Ramos (cell line): ENCODE measurements at regions not wholly inside any gene's neighbourhood (a gene's known extent, or its start where the extent isn't known, plus 50 kb on each side); places are given as distances from the start of the nearest gene placed in this dataset.
"Not testable (repeated sequence)": the region's sequence is repeated elsewhere in the genome, so short reads cannot be mapped to it uniquely, and the experiment has no call there.

Experiments used
- in situ Hi-C: fragments of 300-500 bp; cut with MboI; formaldehyde crosslinking; loops from one replicate; pipeline ENCODE4 v1.14.3; 2022; ENCODE audit warnings: low sequenced_read_pairs; ENCODE audit not compliant: unreplicated experiment

DNA sequence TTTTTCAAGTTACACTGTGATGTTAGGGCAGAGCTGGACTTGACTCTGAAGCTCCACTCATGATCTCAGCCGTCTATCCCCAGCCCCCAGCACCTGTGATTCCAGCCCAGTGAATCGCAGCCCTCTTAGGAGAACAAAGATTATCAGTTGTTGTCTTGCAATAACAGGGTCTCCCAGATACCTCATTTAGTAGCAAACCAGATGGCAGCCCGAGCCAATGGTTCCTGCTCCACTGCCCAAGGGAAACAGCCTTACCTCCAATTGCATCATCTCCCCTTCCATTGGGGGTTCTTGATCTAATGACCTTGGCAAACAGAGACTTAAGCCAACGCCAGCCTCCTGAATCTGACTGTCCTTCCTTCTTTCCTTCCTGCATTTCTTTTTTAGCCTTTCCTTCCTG lies 371.2 kb downstream of the BCL11B start:
- in situ Hi-C loops, result no loop called here

DNA sequence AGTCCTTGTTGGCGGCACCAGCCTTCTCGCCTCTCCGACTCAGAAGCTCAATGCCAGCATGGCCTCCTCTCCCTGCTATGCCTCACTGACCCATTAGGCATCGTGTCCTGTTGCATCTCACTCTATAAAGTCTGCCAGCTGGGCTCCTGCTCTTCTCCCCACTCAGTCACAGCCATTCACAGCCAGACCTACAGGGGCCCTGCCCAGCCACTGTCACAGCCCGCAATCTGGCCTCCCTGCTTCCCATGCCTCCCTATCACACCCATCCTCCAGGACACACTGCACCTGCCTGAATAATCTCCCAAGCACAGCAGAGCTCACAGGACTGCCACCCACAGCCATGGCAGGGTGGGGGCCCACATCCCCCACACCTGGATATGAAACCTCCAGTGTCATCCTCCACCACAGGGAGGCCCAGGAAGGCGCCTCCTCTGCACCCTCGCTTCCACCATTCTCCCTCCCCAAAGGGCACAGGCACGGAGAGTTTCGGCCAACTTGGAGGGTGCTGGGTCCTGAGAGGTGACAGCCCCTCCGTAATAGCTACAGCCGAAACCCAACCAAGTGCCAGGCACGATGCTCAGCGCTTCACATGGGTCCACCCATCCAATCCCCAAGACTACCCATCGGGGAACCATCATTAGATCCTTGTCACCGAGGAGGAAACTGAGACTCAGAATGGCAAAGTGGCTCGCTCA lies 370.3 kb downstream of the BCL11B start:
- in situ Hi-C loops, result no loop called here

DNA sequence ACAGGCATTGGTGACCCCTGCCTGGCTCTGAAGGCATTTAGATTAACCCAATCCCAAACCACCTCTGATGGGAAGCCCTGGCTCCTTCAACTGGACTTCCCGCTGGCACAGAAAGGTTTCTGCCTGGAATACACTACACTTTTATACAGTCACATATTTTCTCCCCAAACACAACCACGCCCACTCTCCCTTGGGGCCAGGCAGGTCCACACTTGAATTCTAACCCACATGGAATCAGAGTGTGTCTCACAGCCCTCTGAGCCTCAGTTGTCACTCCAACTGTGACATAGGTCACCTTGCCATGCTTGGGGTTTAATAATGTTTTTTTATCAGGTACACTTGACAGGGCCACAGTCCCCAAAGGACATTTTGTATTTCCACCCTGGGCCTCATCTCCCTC lies 368.6 kb downstream of the BCL11B start:
- in situ Hi-C loops, result no loop called here

DNA sequence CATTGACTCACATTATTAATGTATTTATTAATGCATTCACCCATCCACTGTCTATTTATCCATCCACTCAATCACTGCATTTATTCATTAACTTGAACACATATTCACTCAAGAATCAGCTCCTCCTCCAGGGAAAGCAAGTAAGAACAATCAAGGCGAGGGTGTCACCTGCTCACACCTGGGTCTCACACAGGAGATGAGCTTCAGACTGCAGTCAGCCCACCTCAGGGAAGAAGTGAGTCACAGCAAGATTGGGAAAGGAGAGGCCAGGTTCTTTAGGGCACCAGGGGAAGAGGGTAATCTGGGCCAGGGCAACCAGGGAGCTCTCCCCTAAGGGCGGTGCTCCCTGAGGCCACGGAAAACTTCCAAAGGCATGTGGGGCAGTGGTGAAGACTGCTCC lies 367.3 kb downstream of the BCL11B start:
- in situ Hi-C loops, result no loop called here

DNA sequence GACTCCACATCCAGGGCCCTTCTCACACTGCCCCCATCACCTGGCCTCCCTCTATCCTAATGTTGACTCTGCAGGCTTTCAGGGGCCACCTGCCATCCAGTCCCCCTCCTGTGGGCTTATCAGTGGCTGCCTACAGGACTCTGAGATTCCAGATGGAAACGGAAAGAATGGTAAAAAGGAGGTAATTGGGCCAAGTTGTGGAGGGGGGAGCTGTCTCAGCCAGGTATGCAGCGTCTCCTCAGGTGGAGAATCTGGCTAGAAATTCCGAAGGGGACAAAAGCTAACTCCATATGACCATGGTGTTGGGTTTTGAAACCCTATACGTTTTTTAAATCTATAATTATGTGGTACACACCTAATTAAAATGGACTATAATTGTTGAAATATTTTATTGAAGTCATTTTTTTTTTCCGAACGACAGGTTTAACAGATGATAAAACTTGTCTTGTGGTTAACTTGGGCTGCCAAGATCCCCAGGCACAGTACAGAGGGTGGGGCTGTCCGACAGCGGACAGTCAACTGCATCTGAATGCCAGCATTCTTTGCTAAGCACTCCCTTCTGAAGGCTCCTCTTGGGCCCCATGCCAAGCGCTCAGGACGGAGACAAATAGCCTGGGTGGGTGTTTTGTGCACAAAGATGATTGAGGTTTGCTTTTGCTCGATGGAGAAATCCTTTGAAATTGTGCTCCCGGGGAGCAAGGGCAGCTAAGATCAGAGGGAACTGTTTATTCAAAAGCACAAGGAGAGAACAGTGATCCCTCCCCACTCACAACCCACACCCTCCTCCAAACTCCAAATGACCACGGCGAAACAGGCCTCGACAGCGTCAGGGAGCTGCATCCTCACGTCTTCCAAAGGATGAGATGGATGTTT lies 365.6 kb downstream of the BCL11B start:
- in situ Hi-C loops, result no loop called here

DNA sequence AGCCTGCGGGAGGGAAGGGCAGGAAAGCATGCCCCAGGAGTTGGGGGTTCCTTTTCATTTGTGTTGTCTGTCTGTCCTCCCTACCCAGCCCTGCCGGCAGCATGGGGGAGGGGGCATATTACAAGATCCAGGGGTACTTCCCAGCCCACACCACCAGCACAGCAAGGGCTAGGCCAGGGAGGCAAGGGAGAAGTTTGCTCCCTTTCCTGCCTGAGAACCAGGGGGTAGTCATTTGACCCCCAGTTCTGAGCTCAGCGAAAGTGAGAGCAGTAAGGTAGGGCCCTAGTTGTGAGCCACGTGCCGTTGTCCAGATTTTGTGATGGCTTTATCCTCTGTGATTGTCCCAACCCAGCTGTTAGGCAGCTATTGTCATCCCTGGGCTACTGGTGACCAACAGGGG lies 364.7 kb downstream of the BCL11B start:
- in situ Hi-C loops, result no loop called here

DNA sequence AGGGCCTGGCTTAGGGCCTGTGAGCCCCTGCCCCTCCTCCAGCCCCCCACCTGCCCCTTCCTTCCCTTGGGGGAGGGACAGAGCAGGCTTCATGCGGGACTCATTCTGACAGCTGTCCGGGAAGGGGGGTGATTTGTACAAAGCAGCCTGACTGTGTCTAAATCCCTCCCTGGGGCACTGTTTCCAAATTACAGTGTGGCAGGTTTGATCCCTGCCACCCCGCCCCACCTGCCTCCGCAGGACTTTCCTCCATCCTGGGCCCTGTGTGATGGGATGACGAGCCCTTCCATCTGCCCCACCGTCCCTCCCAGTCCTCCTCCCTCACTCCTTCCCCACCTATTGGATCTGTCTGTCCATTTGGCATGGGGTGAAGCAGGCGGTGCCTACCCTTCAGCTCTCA lies 363.9 kb downstream of the BCL11B start:
- in situ Hi-C loops, result no loop called here

DNA sequence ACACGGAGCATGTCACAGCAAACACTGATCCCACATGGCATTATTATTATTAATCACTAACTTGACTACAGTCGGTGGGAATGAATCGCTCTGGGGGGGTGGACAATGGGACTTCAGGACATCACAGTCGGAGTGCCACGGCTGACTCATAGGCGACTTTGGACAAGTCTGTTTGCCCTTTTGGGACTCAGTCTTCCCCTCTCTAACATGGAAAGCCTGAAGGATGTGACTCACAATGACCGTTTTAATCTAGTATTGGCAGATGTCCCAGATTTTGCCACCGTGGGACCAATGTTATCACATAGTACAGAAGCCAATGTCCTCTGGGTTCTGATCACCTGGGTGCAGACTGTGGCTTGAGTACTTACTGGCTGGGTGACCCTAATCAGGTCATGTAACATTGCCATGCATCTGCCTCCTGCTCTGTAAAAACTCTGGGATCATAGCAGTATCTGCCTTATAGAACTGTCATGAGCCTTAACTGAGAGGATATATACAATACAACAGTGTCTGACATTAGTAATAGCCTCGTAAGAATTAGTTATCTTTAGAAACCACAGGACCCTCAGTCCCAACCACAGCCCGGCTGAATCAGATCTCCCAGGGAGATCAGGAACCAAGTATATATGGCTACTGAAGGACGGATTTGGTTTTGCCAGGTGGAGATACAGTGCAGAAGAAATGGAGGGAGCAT lies 362.6 kb downstream of the BCL11B start:
- in situ Hi-C loops, result no loop called here

DNA sequence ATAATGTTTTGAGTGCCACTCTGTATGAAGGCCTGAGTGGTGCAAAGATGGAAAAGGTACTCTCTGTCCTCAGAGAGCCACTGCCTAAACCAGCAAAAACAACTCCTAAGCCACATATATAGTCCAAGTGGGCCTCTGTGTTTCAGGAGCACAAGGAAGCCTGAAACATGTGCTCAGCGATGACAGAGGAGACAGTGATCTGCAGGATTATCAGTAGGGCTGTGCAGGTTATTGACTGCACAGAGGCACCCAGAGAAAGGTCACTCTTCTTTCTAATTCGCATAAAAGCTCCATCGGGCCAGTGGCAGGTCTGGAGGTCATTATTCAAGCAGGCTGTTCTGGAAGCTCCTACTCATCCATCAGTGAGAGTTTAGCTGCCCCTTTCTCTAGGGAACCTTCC lies 361.9 kb downstream of the BCL11B start:
- in situ Hi-C loops, result no loop called here

DNA sequence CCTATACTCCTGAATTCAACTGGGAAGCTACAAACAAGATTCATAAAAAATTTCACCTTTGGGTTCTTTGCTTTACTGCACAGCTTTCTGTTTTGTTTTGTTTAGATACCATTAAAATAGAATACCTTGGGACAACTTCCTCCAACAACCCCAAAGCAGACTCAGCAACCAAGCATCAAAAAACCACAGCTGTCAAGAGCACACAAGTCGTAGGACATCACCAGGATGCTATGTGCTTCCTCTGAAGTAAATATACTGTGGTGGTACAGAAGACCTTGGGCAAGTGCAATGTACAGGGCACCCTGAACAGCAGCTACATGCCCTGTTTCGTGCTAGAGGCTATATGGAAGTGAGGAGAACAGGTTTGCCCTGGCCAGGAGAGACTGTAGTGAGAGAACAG lies 359.3 kb downstream of the BCL11B start:
- in situ Hi-C loops, result no loop called here

DNA sequence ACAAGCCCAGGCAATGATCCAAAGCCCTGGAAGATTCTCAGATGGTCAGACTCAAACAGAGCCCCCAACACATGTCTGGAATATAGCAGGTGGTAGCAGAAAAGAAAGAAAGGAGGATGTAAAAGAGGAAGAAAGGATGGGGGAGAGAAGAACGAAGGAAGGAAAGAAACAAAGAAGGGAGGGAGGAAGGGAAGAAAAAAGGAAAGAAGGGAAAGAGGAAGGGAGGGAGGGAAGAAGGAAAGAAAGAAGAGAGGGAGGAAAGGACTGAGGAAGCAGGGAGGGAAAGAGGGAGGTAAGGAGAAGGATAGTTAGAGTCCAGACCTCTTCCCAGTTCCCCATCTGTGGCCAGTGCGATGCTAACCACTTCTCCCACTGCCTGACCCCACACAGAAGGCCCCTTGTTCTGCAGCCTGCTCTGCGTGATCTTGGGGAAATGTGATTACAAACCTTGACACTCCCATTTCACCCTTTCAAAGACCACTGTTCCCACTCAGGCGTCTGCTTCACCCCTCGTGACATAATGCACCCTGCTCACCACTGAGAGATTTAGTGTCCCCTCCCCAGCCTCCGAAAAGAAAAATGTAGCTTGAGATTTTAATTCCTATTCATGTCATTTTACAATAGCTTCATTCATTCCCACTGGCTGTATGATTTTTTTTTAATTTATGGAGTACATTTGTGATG lies 357.9 kb downstream of the BCL11B start:
- in situ Hi-C loops, result no loop called here

DNA sequence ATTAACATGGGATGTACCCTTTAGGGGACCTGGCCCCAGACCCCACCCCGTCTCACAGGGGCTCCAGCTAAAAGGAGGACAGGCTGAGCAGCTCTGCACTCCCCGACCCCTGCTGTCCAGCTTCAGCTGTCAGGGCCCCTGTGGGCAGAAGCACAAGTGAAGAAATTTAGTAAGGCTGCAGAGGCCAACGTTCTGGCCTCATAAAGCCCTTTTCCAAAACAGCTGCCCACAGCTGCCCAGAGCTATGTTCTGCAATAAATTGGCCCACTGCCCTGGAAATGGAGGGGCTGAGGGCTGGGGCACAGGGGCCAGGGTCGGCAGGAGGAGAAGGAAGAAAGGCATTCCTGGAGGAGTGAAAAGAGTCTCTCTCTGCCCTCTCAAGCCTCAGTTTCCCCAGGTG lies 357.1 kb downstream of the BCL11B start:
- in situ Hi-C loops, result no loop called here

DNA sequence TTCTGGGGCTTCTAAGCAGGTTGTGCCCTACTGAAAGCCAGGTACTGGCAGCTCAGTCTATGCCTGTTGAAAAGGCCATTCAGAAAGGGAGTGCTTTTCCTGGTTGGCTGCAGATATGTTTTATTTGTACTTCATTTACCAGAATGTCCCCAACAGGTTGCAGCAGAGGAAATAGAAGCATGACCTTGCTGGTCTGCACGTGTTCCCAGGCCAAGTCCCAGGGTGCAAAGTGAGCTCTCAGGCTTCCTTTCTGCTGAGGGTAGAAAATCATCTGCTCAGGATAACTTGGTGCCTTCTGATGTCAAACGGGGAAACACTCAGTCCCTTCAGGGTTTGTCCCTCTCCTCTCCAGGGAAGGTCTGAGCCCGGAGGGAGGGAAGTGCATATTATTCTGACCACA lies 356.4 kb downstream of the BCL11B start:
- in situ Hi-C loops, result no loop called here

DNA sequence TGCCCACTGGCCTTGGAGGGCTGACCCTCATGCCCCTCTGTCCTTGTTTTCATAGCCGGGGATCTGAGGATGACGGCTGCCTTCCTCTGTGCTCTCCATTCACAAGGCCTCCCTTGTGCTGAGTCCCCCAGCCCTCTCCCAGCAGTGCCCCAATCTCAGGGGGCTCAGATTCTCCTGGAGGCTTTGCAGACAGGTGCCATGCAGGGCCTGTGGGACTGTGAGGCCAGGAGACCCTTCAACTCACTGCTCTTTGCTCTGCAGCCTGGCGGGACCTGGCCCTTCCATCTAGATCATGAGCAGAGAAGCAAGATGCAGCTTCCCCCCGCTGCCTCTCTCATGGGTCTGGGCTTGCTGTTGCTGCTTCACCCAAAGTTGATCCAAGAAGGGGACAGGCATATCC lies 356.0 kb downstream of the BCL11B start:
- in situ Hi-C loops, result no loop called here

DNA sequence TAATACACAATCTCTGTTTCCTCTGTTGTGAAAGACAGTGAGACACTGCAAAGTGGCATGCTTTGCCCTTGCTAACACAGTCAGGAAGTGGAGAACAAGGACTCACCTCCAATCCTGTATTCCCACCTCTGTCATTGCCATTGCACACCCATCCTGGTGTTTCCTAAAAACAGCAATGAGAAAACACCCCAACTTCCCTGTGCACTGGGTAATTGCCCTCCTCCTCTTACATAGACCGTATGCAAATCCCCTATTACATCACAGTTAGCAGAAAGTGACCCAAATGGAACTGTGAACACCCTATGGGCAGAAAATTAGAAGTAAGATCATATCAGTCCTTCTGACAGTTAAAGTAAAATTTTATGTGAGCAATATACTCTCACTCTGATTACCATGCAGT lies 355.5 kb downstream of the BCL11B start:
- in situ Hi-C loops, result no loop called here

DNA sequence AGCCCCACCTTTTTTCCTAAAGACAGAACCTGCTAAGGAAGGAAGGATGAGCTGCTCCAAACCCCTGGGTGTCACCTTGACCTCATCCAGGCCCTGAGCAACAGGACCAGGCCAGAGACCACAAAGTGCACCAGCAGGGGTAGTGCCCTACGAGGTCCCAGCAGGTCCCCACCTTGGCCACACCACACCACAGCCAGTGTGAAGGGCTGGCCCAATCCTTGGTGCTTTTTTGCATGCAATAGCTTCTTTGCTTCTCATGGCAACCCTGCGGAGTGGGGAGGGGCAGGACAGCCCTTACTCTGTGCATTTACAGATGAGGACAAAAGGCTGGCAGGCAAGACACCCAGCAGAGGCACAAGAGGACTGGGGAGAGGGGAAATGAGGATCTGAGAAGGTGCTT lies 352.6 kb downstream of the BCL11B start:
- in situ Hi-C loops, result no loop called here

DNA sequence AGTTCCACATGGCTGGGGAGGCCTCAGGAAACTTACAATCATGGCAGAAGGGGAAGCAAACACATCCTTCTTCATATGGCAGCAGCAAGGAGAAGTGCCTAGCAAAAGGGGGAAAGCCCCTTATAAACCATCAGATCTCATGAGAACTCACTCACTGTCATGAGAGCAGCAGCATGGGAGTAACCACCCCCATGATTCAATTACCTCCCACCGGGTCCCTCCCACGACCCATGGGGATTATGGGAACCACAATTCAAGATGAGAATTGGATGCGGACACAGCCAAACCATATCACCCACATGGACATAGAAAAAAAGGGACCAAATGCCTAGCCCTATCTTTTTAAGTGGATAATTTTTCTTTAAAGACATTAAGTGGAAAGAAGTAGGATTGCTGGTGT lies 350.7 kb downstream of the BCL11B start:
- in situ Hi-C loops, result not testable (repeated sequence)

DNA sequence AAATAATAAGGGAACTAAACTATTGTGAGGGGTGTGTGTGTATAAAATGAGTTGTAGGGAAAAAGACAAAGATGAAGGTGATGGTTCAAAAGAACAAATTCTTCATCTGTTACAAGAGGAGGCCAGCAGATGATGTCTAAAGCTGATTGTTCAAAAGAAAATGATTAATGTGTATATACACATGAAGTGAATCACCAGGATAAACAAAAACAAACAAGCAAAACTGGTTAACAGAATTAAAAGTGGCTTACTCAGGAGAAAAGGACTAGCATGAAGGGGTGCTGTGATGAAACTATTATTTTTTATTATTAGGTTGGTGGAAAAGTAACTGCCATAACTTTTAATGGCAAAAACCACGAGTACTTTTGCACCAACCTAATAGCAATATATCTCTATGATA lies 348.4 kb downstream of the BCL11B start:
- in situ Hi-C loops, result no loop called here

DNA sequence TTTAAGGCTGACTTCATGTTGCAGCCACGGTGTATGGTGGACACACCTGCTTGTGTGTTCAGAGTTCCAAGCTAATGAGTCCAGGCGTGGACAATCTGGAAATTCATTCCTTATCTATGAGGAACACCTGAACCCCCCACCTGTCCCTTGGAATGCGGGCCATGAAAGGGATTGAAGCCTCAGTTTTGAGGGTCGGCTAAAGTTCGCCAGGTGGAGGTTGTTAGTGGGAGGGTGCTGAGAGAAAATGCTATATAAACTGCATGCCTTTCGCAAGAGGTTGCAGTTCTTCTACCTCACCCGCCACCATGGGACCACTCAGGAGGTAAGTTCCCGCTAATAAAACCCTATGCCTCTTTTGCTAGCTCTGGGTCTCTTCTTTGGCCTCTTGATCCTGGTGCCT lies 348.0 kb downstream of the BCL11B start:
- in situ Hi-C loops, result no loop called here

DNA sequence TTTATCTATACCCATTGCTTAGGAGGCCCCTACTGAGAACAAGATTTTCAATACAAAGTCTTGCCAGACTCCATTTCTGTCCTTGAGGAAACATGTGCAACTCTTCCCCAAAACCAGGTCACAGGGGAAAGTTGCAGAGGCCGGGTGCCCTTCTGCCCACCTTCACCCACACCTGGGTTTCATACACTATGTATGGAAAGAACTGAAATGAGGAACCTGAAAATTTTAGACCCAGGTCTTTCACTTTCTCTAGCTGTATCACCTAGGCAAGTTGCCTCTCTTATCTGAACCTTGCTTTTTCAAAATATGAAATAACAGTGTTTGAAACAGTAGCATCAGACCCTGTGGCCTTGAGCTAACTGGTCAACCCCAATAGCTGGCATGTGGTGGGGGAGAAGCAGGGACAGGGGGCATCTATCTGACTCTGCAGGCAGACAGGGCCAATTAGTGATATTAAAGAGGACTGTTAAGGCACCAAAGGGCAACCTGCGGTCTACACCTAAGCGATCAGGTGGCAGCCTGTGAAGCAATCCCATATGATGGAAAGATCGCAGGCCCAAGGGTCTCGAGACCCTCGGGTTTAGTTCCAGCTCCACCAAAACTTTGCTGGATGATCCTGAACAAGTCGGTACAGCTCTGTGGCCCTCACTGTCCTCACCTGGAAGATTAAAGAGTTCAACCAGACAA lies 346.5 kb downstream of the BCL11B start:
- in situ Hi-C loops, result no loop called here
